Tibial nerve (tissue), 4 donors: ENCODE measurements at regions not wholly inside any gene's neighbourhood (a gene's known extent, or its start where the extent isn't known, plus 50 kb on each side); places are given as distances from the start of the nearest gene placed in this dataset.

Experiments
- DNase-seq, 2 donors: peaks; one replicate each; pipeline ENCODE4 v3.0.0-alpha.2; 2019; ENCODE audit warnings: low spot score in 2 of 2
- H3K27ac ChIP-seq, 4 donors: fragments of 200-600 bp; sonication (generic) in 3 of 4; one replicate each; pipeline ENCODE4 v1.5.1; 2017 to 2019; ENCODE audit warnings: mild to moderate bottlenecking in 1 of 4
- H3K27me3 ChIP-seq, 2 donors: fragments of 200-600 bp; sonication (generic) in 1 of 2; one replicate each; pipeline versions ENCODE4 v1.5.1 to v1.6.0; 2017 to 2019
- H3K36me3 ChIP-seq, 3 donors: fragments of 200-600 bp; sonication (generic); one replicate each; pipeline ENCODE4 v1.5.1; 2018 to 2019
- H3K4me1 ChIP-seq, 4 donors: fragments of 200-600 bp; sonication (generic) in 3 of 4; one replicate each; pipeline ENCODE4 v1.5.1; 2017 to 2019
- H3K4me3 ChIP-seq, 4 donors: fragments of 200-600 bp; sonication (generic) in 3 of 4; one replicate each; pipeline ENCODE4 v1.5.1; 2017 to 2019; ENCODE audit warnings: mild to moderate bottlenecking in 1 of 4, moderate library complexity in 1 of 4
- H3K9me3 ChIP-seq, 4 donors: fragments of 200-600 bp; sonication (generic) in 3 of 4; one replicate each; pipeline ENCODE4 v1.5.1; 2017 to 2019
- CTCF ChIP-seq, 5 experiments: fragments of 200-600 bp in 3 of 5; fragments of 450-650 bp in 2 of 5; sonication (generic) in 3 of 5; IDR thresholded peaks; one replicate each; pipeline ENCODE4 v1.5.1; 2016 to 2019; ENCODE audit warnings: antibody characterized with exemption in 5 of 5, mild to moderate bottlenecking in 3 of 5, moderate library complexity in 2 of 5
- EP300 ChIP-seq, 2 donors: sonication (generic); formaldehyde crosslinking; IDR thresholded peaks; one replicate each; pipeline ENCODE4 v1.6.1; 2017; ENCODE audit warnings: antibody characterized with exemption in 2 of 2, mild to moderate bottlenecking in 1 of 2
- POLR2A ChIP-seq, 2 donors: fragments of 450-650 bp; IDR thresholded peaks; one replicate each; pipeline ENCODE4 v1.6.1; 2017; ENCODE audit warnings: antibody characterized with exemption in 2 of 2, mild to moderate bottlenecking in 2 of 2, moderate library complexity in 2 of 2
- WGBS, 2 donors: methylation state at CpG; one replicate each; pipeline ENCODE4 v1.1.5; 2018; 5-methylcytosine and 5-hydroxymethylcytosine counted together

GRCh38 chr16:48919791-48920190 is 309.8 kb upstream of the N4BP1 start:
- DNase-seq = no peak
- H3K36me3 ChIP-seq = no peaks in the 10 kb centered on the region
- no peaks in the 10 kb centered on the region for H3K4me1 ChIP-seq
- peaks cover 0 to 3% (median 0%) of the 10 kb centered on the region in 4 donors for H3K9me3 ChIP-seq
- TF ChIP-seq POLR2A (IDR thresholded peaks at IDR 0.05) (no peak), EP300 (IDR thresholded peaks at IDR 0.05) (no peak), CTCF (IDR thresholded peaks at IDR 0.05) (no peak)
- no peak overlapping the region for H3K4me3 ChIP-seq
- no peak overlapping the region for H3K27ac ChIP-seq
- 87 to 91% methylated on average over 6 of the region's 6 CpGs for WGBS, 2 donors
- H3K27me3 ChIP-seq = no peaks in the 10 kb centered on the region

GRCh38 chr16:48918520-48919258 is 308.7 kb upstream of the N4BP1 start:
- WGBS, 2 donors = 53 to 74% methylated on average over 4 of the region's 4 CpGs
- no peak for DNase-seq

DNA sequence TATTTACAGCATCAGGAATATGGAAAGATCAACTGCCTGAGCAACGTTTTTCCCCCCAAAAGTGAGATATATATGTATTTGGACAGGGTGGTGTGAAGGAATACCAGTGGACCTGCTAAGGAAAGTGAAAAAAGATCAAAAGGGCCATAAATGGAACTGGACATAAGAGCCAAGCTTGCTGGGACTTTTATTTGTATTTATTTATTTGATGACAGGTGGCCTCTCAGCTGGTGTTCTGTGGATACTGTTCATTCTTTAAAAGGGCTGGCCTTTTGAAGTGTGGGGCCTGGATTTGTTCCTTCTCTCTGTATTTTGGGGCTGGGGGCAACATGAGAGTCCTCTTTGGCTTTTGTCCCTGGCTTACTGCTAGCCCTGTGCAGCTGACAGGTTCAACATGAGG is 306.6 kb upstream of the N4BP1 start:
- WGBS, 2 donors = 33 to 49% methylated on average over 1 of the region's 1 CpG
- DNase-seq = no peak
- TF ChIP-seq EP300 (IDR thresholded peaks at IDR 0.05) (no peak), CTCF (IDR thresholded peaks at IDR 0.05) (no peak), POLR2A (IDR thresholded peaks at IDR 0.05) (no peak)

More at GRCh38 chr16:48918520-48919258, 308.7 kb upstream of the N4BP1 start:
- H3K36me3 ChIP-seq = no peaks in the 10 kb centered on the region
- no peak overlapping the region for H3K4me3 ChIP-seq
- peaks cover 0 to 3% (median 0%) of the 10 kb centered on the region in 4 donors for H3K9me3 ChIP-seq
- no peaks in the 10 kb centered on the region for H3K27me3 ChIP-seq
- H3K27ac ChIP-seq = no peak overlapping the region
- H3K4me1 ChIP-seq = no peaks in the 10 kb centered on the region
- no peak for TF ChIP-seq EP300 (IDR thresholded peaks at IDR 0.05)
- TF ChIP-seq POLR2A (IDR thresholded peaks at IDR 0.05) = no peak
- no peak for TF ChIP-seq CTCF (IDR thresholded peaks at IDR 0.05)

GRCh38 chr16:48914070-48914469 is 304.1 kb upstream of the N4BP1 start:
- no peaks in the 10 kb centered on the region for H3K4me1 ChIP-seq
- no peaks in the 10 kb centered on the region for H3K36me3 ChIP-seq
- H3K9me3 ChIP-seq = peaks cover 0 to 3% (median 0%) of the 10 kb centered on the region in 4 donors
- WGBS, 2 donors = 68 to 76% methylated on average over 3 of the region's 3 CpGs
- H3K27ac ChIP-seq = no peak overlapping the region
- no peak overlapping the region for H3K4me3 ChIP-seq
- H3K27me3 ChIP-seq = no peaks in the 10 kb centered on the region
- no peak for TF ChIP-seq EP300 (IDR thresholded peaks at IDR 0.05)
- TF ChIP-seq CTCF (IDR thresholded peaks at IDR 0.05) = no peak
- TF ChIP-seq POLR2A (IDR thresholded peaks at IDR 0.05) = no peak
- no peak for DNase-seq

More for the DNA sequence above, 306.6 kb upstream of the N4BP1 start:
- H3K27ac ChIP-seq = no peak overlapping the region
- no peaks in the 10 kb centered on the region for H3K36me3 ChIP-seq
- H3K27me3 ChIP-seq = no peaks in the 10 kb centered on the region
- H3K4me1 ChIP-seq = no peaks in the 10 kb centered on the region
- peaks cover 0 to 3% (median 0%) of the 10 kb centered on the region in 4 donors for H3K9me3 ChIP-seq
- H3K4me3 ChIP-seq = no peak overlapping the region

DNA sequence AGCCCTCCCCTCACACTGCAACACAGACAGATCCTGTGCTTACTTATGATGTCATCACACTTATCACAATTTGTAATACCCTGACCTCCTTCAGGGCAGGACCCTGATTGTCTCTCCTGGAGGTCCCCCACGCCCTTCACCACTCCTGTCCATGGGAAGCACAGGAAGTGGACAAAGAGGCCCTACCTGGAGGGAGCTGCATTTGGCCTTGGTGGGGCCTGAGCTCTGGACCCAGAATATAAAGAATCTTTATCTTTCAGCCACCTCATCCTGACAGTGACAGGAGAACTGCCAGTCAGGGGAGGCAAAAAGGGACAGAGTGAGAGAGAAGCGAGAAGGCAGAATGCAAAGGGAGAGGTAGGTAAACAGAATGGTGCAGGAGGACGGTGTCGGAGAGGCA is 303.4 kb upstream of the N4BP1 start:
- H3K36me3 ChIP-seq = no peaks in the 10 kb centered on the region
- no peak overlapping the region for H3K4me3 ChIP-seq
- no peak for TF ChIP-seq CTCF (IDR thresholded peaks at IDR 0.05)
- TF ChIP-seq POLR2A (IDR thresholded peaks at IDR 0.05) = no peak
- no peak for TF ChIP-seq EP300 (IDR thresholded peaks at IDR 0.05)
- DNase-seq = no peak
- H3K27me3 ChIP-seq = no peaks in the 10 kb centered on the region
- no peaks in the 10 kb centered on the region for H3K4me1 ChIP-seq
- H3K27ac ChIP-seq = no peak overlapping the region
- H3K9me3 ChIP-seq = peaks cover 0 to 3% (median 0%) of the 10 kb centered on the region in 4 donors
- 76 to 80% methylated on average over 4 of the region's 4 CpGs for WGBS, 2 donors
